Uterus (tissue), 2 donors: ENCODE measurements at regions not wholly inside any gene's neighbourhood (a gene's known extent, or its start where the extent isn't known, plus 50 kb on each side); places are given as distances from the start of the nearest gene placed in this dataset.

Source experiments
- CTCF ChIP-seq, 4 experiments: fragments of 200-600 bp in 2 of 4; fragments of 450-650 bp in 2 of 4; sonication (generic) in 2 of 4; IDR thresholded peaks; one replicate each; pipeline ENCODE4 v1.5.1; 2016 to 2019; ENCODE audit warnings: antibody characterized with exemption in 4 of 4, mild to moderate bottlenecking in 2 of 4, moderate library complexity in 1 of 4
- POLR2A ChIP-seq, 2 donors: fragments of 450-650 bp; IDR thresholded peaks; one replicate each; pipeline ENCODE4 v1.6.1; 2016; ENCODE audit warnings: antibody characterized with exemption in 2 of 2, mild to moderate bottlenecking in 1 of 2, moderate library complexity in 1 of 2

- TF ChIP-seq POLR2A (IDR thresholded peaks at IDR 0.05) (no peak), CTCF (IDR thresholded peaks at IDR 0.05) (no peak)
Measured at GRCh38 chr18:2430191-2430590, 141.1 kb downstream of the METTL4 start.
